ENCODE measurements at regions not wholly inside any gene's neighbourhood (a gene's known extent, or its start where the extent isn't known, plus 50 kb on each side); places are given as distances from the start of the nearest gene placed in this dataset.

DNA sequence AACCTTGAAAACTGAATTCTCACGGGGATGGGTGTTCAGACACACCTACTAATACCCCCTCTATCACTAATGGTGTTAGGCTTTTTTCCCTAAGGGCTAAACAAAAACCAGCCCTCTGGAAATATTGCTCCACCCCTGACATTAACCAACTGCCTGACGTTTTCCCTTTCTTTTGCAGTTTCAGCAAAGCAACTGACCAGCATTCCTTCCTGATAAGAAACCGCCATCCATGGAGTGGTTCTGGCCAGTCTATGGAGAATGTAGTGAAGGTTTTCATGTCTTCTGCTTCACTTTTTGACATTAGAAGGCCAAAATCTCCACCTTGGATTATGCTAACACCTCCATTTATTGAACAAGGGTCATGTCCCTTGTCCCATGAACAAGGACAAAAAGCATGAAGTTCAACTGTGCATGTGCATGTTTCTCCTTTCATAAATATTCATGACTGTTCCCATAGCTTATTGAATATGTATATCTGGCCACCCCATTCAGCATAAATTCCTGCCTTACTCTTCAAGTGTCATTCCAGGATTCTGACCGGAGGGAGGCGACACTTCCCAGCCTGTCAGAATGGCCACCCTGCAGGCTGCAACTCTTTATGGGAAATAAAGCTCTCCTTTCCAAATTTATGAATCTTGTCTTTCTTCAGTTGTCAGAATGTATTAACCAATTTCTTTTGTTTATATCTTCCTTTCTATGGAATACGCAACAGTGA, 314.3 kb downstream of the HHIPL2 start:
- Histone ChIP-seq H4K20me1 (ENCODE audit: insufficient read depth, low read length, poor library complexity, severe bottlenecking) (no peaks in the 10 kb centered on the region), H3K79me2 (ENCODE audit: insufficient read depth, low read length) (no peaks in the 10 kb centered on the region), H3K9ac (ENCODE audit: low read depth, low read length, poor library complexity, severe bottlenecking) (no peak overlapping the region), H2AFZ (ENCODE audit: low read length) (no peak overlapping the region), H3F3A (ENCODE audit: low read depth) (no peaks in the 10 kb centered on the region), H3K9me2 (replicated peaks; ENCODE audit: low read depth, low read length) (no peaks in the 10 kb centered on the region), H3K36me3 (ENCODE audit: insufficient read depth, low read length) (no peaks in the 10 kb centered on the region), H3K27me3 (ENCODE audit: insufficient read depth, low read length, poor library complexity, severe bottlenecking) (no peaks in the 10 kb centered on the region), H3K9me3 (ENCODE audit: insufficient read depth, low read depth, low read length) (no peaks in the 10 kb centered on the region), H3K4me2 (ENCODE audit: low read depth, low read length, poor library complexity, severe bottlenecking) (no peak overlapping the region), H3K4me1 (ENCODE audit: insufficient read depth, low read length, poor library complexity, severe bottlenecking) (no peaks in the 10 kb centered on the region), H3K4me3 (ENCODE audit: low read length, poor library complexity, severe bottlenecking) (no peak overlapping the region)
- no peak for TF ChIP-seq EZH2phosphoT487 (IDR thresholded peaks at IDR 0.05; ENCODE audit: borderline replicate concordance)
- TF ChIP-seq, protein P1, sequence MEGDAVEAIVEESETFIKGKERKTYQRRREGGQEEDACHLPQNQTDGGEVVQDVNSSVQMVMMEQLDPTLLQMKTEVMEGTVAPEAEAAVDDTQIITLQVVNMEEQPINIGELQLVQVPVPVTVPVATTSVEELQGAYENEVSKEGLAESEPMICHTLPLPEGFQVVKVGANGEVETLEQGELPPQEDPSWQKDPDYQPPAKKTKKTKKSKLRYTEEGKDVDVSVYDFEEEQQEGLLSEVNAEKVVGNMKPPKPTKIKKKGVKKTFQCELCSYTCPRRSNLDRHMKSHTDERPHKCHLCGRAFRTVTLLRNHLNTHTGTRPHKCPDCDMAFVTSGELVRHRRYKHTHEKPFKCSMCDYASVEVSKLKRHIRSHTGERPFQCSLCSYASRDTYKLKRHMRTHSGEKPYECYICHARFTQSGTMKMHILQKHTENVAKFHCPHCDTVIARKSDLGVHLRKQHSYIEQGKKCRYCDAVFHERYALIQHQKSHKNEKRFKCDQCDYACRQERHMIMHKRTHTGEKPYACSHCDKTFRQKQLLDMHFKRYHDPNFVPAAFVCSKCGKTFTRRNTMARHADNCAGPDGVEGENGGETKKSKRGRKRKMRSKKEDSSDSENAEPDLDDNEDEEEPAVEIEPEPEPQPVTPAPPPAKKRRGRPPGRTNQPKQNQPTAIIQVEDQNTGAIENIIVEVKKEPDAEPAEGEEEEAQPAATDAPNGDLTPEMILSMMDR (conservative IDR thresholded peaks at IDR 0.05; ENCODE audit: low read length) = no peak

GRCh38 chr1:222232842-222233241, 315.1 kb downstream of the HHIPL2 start:
- Histone ChIP-seq H2AFZ (ENCODE audit: low read length) (no peak overlapping the region), H3K9me3 (ENCODE audit: insufficient read depth, low read depth, low read length) (no peaks in the 10 kb centered on the region), H3K4me2 (ENCODE audit: low read depth, low read length, poor library complexity, severe bottlenecking) (no peak overlapping the region), H3K9ac (ENCODE audit: low read depth, low read length, poor library complexity, severe bottlenecking) (no peak overlapping the region), H3K9me2 (replicated peaks; ENCODE audit: low read depth, low read length) (no peaks in the 10 kb centered on the region), H3K4me1 (ENCODE audit: insufficient read depth, low read length, poor library complexity, severe bottlenecking) (no peaks in the 10 kb centered on the region), H3K4me3 (ENCODE audit: low read length, poor library complexity, severe bottlenecking) (no peak overlapping the region), H3K27me3 (ENCODE audit: insufficient read depth, low read length, poor library complexity, severe bottlenecking) (no peaks in the 10 kb centered on the region), H3K79me2 (ENCODE audit: insufficient read depth, low read length) (no peaks in the 10 kb centered on the region), H4K20me1 (ENCODE audit: insufficient read depth, low read length, poor library complexity, severe bottlenecking) (no peaks in the 10 kb centered on the region), H3K36me3 (ENCODE audit: insufficient read depth, low read length) (no peaks in the 10 kb centered on the region), H3F3A (ENCODE audit: low read depth) (no peaks in the 10 kb centered on the region)
- TF ChIP-seq, protein P1 (conservative IDR thresholded peaks at IDR 0.05; ENCODE audit: low read length) = no peak
- no peak for TF ChIP-seq EZH2phosphoT487 (IDR thresholded peaks at IDR 0.05; ENCODE audit: borderline replicate concordance)

DNA sequence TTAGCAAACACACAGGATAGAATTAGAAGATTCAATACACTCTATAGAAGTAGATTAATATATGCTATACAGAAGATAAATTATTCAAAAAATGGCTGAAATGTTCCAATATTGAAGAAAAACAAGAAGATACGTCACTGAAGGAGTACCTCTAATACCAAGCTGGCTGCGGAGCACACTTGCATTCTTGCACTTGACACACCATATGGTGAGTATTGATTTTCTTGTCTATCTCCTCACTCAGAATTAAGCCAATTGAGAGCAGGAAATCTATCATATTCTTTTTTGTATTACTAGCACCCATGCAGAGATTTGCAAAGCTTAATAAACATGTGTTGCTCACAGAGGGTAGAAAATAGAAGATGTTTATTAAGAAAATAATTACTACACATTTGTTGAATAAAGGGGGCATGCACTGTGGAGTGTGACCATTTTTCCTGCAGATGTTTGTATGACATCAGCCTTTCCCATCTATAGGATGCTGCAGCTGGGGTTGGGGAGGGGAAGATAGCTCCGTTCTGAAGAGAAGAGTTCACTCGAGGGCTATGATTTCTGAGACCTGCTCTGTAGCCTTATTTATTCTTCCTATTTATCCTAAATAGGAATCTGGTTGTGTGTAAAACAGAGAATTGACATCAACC, 318.1 kb downstream of the HHIPL2 start:
- H3K9ac ChIP-seq (ENCODE audit: low read depth, low read length, poor library complexity, severe bottlenecking) = no peak overlapping the region
- H2AFZ ChIP-seq (ENCODE audit: low read length) = no peak overlapping the region
- no peaks in the 10 kb centered on the region for H3K27me3 ChIP-seq (ENCODE audit: insufficient read depth, low read length, poor library complexity, severe bottlenecking)

More for the DNA sequence above, 318.1 kb downstream of the HHIPL2 start:
- no peak overlapping the region for H3K4me2 ChIP-seq (ENCODE audit: low read depth, low read length, poor library complexity, severe bottlenecking)
- no peaks in the 10 kb centered on the region for H3K4me1 ChIP-seq (ENCODE audit: insufficient read depth, low read length, poor library complexity, severe bottlenecking)
- H3F3A ChIP-seq (ENCODE audit: low read depth) = no peaks in the 10 kb centered on the region
- H3K4me3 ChIP-seq (ENCODE audit: low read length, poor library complexity, severe bottlenecking) = no peak overlapping the region
- no peaks in the 10 kb centered on the region for H3K9me3 ChIP-seq (ENCODE audit: insufficient read depth, low read depth, low read length)
- H3K79me2 ChIP-seq (ENCODE audit: insufficient read depth, low read length) = no peaks in the 10 kb centered on the region
- H4K20me1 ChIP-seq (ENCODE audit: insufficient read depth, low read length, poor library complexity, severe bottlenecking) = no peaks in the 10 kb centered on the region
- H3K36me3 ChIP-seq (ENCODE audit: insufficient read depth, low read length) = no peaks in the 10 kb centered on the region
- no peaks in the 10 kb centered on the region for H3K9me2 ChIP-seq (replicated peaks; ENCODE audit: low read depth, low read length)
- TF ChIP-seq, protein P1 (conservative IDR thresholded peaks at IDR 0.05; ENCODE audit: low read length) = no peak
- no peak for TF ChIP-seq EZH2phosphoT487 (IDR thresholded peaks at IDR 0.05; ENCODE audit: borderline replicate concordance)
